Upper lobe of left lung (tissue), 6 donors: ENCODE measurements at regions not wholly inside any gene's neighbourhood (a gene's known extent, or its start where the extent isn't known, plus 50 kb on each side); places are given as distances from the start of the nearest gene placed in this dataset.

Experiments used
- ATAC-seq, 2 donors: fragments of 200-7000 bp; cut with Tn5 transposase; one replicate each; pipeline ENCODE4 v1.9.1; 2022; ENCODE audit warnings: mild to moderate bottlenecking in 2 of 2, moderate library complexity in 2 of 2; ENCODE audit not compliant: low FRiP score in 2 of 2
- DNase-seq, 2 donors: peaks; one replicate each; pipeline ENCODE4 v3.0.0-alpha.2; 2019 to 2020
- H3K27ac ChIP-seq, 4 donors: fragments of 200-600 bp; sonication (generic); one replicate each; pipeline ENCODE4 v1.5.1; 2016 to 2019
- H3K27me3 ChIP-seq, 4 donors: fragments of 200-600 bp; sonication (generic); one replicate each; pipeline ENCODE4 v1.5.1; 2017 to 2019
- H3K36me3 ChIP-seq, 4 donors: fragments of 200-600 bp; sonication (generic); one replicate each; pipeline ENCODE4 v1.5.1; 2016 to 2019
- H3K4me1 ChIP-seq, 4 donors: fragments of 200-600 bp; sonication (generic); one replicate each; pipeline ENCODE4 v1.5.1; 2018 to 2019
- H3K4me3 ChIP-seq, 4 donors: fragments of 200-600 bp; sonication (generic); one replicate each; pipeline ENCODE4 v1.5.1; 2017 to 2019; ENCODE audit warnings: mild to moderate bottlenecking in 2 of 4, moderate library complexity in 1 of 4
- H3K9me3 ChIP-seq, 4 donors: fragments of 200-600 bp; sonication (generic); one replicate each; pipeline ENCODE4 v1.5.1; 2018 to 2019
- CTCF ChIP-seq, 6 experiments: fragments of 450-650 bp in 4 of 6; fragments of 200-600 bp in 2 of 6; sonication (generic) in 2 of 6; IDR thresholded peaks; one replicate each; pipeline ENCODE4 v1.5.1; 2016 to 2019; ENCODE audit warnings: antibody characterized with exemption in 6 of 6
- EP300 ChIP-seq, 4 donors: sonication (generic); formaldehyde crosslinking; IDR thresholded peaks; one replicate each; pipeline ENCODE4 v1.5.1; 2017; ENCODE audit warnings: antibody characterized with exemption in 4 of 4, control low read depth in 2 of 4
- POLR2A ChIP-seq, 4 donors: fragments of 450-650 bp; IDR thresholded peaks; one replicate each; pipeline ENCODE4 v1.5.1; 2016 to 2017; ENCODE audit warnings: antibody characterized with exemption in 4 of 4, mild to moderate bottlenecking in 2 of 4
- POLR2AphosphoS5 ChIP-seq, 2 donors: sonication (generic); formaldehyde crosslinking; IDR thresholded peaks; one replicate each; pipeline ENCODE4 v1.5.1; 2017; ENCODE audit warnings: antibody characterized with exemption in 2 of 2
- WGBS, 2 donors: methylation state at CpG; one replicate each; pipeline ENCODE4 v1.1.5; 2017 to 2018; 5-methylcytosine and 5-hydroxymethylcytosine counted together
- donor health status: DM: no; HTN: no; CAD: no; lungs with moderate emphysema.
- donor health status: DM: no; HTN: yes; CAD: no; lungs with severe emphysema.

- no peak overlapping the region for H3K27ac ChIP-seq
- TF ChIP-seq POLR2AphosphoS5 (IDR thresholded peaks at IDR 0.05) (no peak), POLR2A (IDR thresholded peaks at IDR 0.05) (no peak), EP300 (IDR thresholded peaks at IDR 0.05) (no peak), CTCF (IDR thresholded peaks at IDR 0.05) (no peak)
- H3K4me3 ChIP-seq, result no peak overlapping the region
- WGBS, 2 donors, result 95 to 98% methylated on average over 4 of the region's 4 CpGs
- H3K27me3 ChIP-seq, result no peaks in the 10 kb centered on the region
- H3K36me3 ChIP-seq, result no peaks in the 10 kb centered on the region
- no peaks in the 10 kb centered on the region for H3K9me3 ChIP-seq
- ATAC-seq (no peak), DNase-seq (no peak)
- H3K4me1 ChIP-seq, result no peaks in the 10 kb centered on the region
Measured at GRCh38 chr2:176779917-176780316, 432.7 kb upstream of the HNRNPA3 start.

GRCh38 chr2:176780348-176780747, 432.2 kb upstream of the HNRNPA3 start:
- H3K4me1 ChIP-seq, result no peaks in the 10 kb centered on the region
- no peak overlapping the region for H3K27ac ChIP-seq
- H3K36me3 ChIP-seq, result no peaks in the 10 kb centered on the region
- ATAC-seq (no peak), DNase-seq (no peak)
- H3K27me3 ChIP-seq, result no peaks in the 10 kb centered on the region
- WGBS, 2 donors, result 65 to 84% methylated on average over 2 of the region's 2 CpGs
- no peak for TF ChIP-seq CTCF (IDR thresholded peaks at IDR 0.05)
- no peak for TF ChIP-seq EP300 (IDR thresholded peaks at IDR 0.05)
- no peak for TF ChIP-seq POLR2AphosphoS5 (IDR thresholded peaks at IDR 0.05)
- no peak for TF ChIP-seq POLR2A (IDR thresholded peaks at IDR 0.05)
- no peak overlapping the region for H3K4me3 ChIP-seq
- no peaks in the 10 kb centered on the region for H3K9me3 ChIP-seq

GRCh38 chr2:176781570-176782217, 430.9 kb upstream of the HNRNPA3 start:
- DNase-seq (no peak), ATAC-seq (no peak)
- H3K4me3 ChIP-seq, result no peak overlapping the region
- no peaks in the 10 kb centered on the region for H3K4me1 ChIP-seq
- no peaks in the 10 kb centered on the region for H3K27me3 ChIP-seq
- H3K9me3 ChIP-seq, result no peaks in the 10 kb centered on the region
- TF ChIP-seq CTCF (IDR thresholded peaks at IDR 0.05) (no peak), POLR2AphosphoS5 (IDR thresholded peaks at IDR 0.05) (no peak), EP300 (IDR thresholded peaks at IDR 0.05) (no peak), POLR2A (IDR thresholded peaks at IDR 0.05) (no peak)
- WGBS, 2 donors, result 67 to 77% methylated on average over 4 of the region's 4 CpGs
- no peaks in the 10 kb centered on the region for H3K36me3 ChIP-seq
- no peak overlapping the region for H3K27ac ChIP-seq

- Histone ChIP-seq H3K27me3 (no peaks in the 10 kb centered on the region), H3K4me3 (no peak overlapping the region), H3K9me3 (no peaks in the 10 kb centered on the region), H3K4me1 (no peaks in the 10 kb centered on the region), H3K27ac (no peak overlapping the region), H3K36me3 (no peaks in the 10 kb centered on the region)
- DNase-seq (no peak), ATAC-seq (no peak)
- TF ChIP-seq POLR2AphosphoS5 (IDR thresholded peaks at IDR 0.05) (no peak), EP300 (IDR thresholded peaks at IDR 0.05) (no peak), POLR2A (IDR thresholded peaks at IDR 0.05) (no peak), CTCF (IDR thresholded peaks at IDR 0.05) (no peak)
- 74 to 88% methylated on average over 1 of the region's 1 CpG for WGBS, 2 donors
Measured at GRCh38 chr2:176784633-176785200, 427.9 kb upstream of the HNRNPA3 start.

GRCh38 chr2:176789751-176790150, 422.8 kb upstream of the HNRNPA3 start:
- H3K36me3 ChIP-seq, result no peaks in the 10 kb centered on the region
- ATAC-seq (peak in 1 of 2 donors; percentile 50), DNase-seq (no peak)
- TF ChIP-seq POLR2AphosphoS5 (IDR thresholded peaks at IDR 0.05), result no peak
- no peak for TF ChIP-seq CTCF (IDR thresholded peaks at IDR 0.05)
- TF ChIP-seq EP300 (IDR thresholded peaks at IDR 0.05), result no peak
- no peak for TF ChIP-seq POLR2A (IDR thresholded peaks at IDR 0.05)
- H3K4me3 ChIP-seq, result no peak overlapping the region
- no peak overlapping the region for H3K27ac ChIP-seq
- no peaks in the 10 kb centered on the region for H3K9me3 ChIP-seq
- H3K4me1 ChIP-seq, result no peaks in the 10 kb centered on the region
- H3K27me3 ChIP-seq, result no peaks in the 10 kb centered on the region
- 59 to 68% methylated on average over 1 of the region's 1 CpG for WGBS, 2 donors
